H1 (cell line): ENCODE measurements at regions not wholly inside any gene's neighbourhood (a gene's known extent, or its start where the extent isn't known, plus 50 kb on each side); places are given as distances from the start of the nearest gene placed in this dataset.

Experiments
- CTCF ChIA-PET: fragments of 300-600 bp; sonication (Branson Sonifier 250); formaldehyde crosslinking; loops from one replicate; lab custom pipeline; 2021; ENCODE audit not compliant: partially characterized antibody; lab: Charles Lee
- POLR2A ChIA-PET: fragments of 300-600 bp; sonication (Branson Sonifier 250); formaldehyde crosslinking; loops from one replicate; lab custom pipeline; 2021; ENCODE audit warnings: inconsistent platforms; ENCODE audit not compliant: partially characterized antibody; lab: Charles Lee
- DNase-seq, 2 experiments: peaks; one replicate each; pipeline versions ENCODE4 v3.0.0 to v3.0.0-alpha.2; 2010 to 2022; ENCODE audit warnings: low spot score in 2 of 2, low read depth in 1 of 2, mixed read lengths in 1 of 2
- FAIRE-seq: peaks from 2 replicates; lab custom pipeline; 2011; peaks lifted over from hg19 to GRCh38; lab: Jason Lieb, UNC
- H2AFZ ChIP-seq: 2 replicates; pipeline ENCODE4 v1.8.1; 2012; ENCODE audit warnings: low read length, inconsistent platforms
- H2AK5ac ChIP-seq: 2 replicates; pipeline ENCODE4 v1.6.1; 2013; ENCODE audit warnings: low read depth, low read length
- H2BK120ac ChIP-seq: replicated peaks from 2 replicates; pipeline ENCODE3; 2013; ENCODE audit warnings: low read depth, low read length, inconsistent platforms
- H2BK12ac ChIP-seq: 2 replicates; pipeline ENCODE4 v1.6.1; 2013; ENCODE audit warnings: low read depth, low read length
- H2BK15ac ChIP-seq: 2 replicates; pipeline ENCODE4 v1.6.1; 2013; ENCODE audit warnings: low read length
- H2BK20ac ChIP-seq: 2 replicates; pipeline ENCODE4 v1.6.1; 2013; ENCODE audit warnings: low read length
- H2BK5ac ChIP-seq: 2 replicates; pipeline ENCODE4 v1.6.1; 2013; ENCODE audit warnings: low read depth, low read length
- H3K14ac ChIP-seq: 2 replicates; pipeline ENCODE4 v1.6.1; 2013; ENCODE audit warnings: inconsistent platforms; ENCODE audit not compliant: insufficient read length
- H3K18ac ChIP-seq: 2 replicates; pipeline ENCODE4 v1.6.1; 2013; ENCODE audit warnings: low read length; ENCODE audit errors: extremely low read depth
- H3K23ac ChIP-seq: 2 replicates; pipeline ENCODE4 v1.6.1; 2013; ENCODE audit warnings: inconsistent platforms; ENCODE audit not compliant: insufficient read length
- H3K23me2 ChIP-seq: 2 replicates; pipeline ENCODE4 v1.6.1; 2013; ENCODE audit warnings: low read depth, low read length
- H3K27ac ChIP-seq: 2 replicates; pipeline ENCODE4 v1.6.1; 2011; ENCODE audit warnings: low read depth, low read length, inconsistent platforms
- H3K27me3 ChIP-seq, 4 experiments: replicated peaks in 1 of 4; 1 replicate in 1 of 4; 2 replicates in 3 of 4; pipeline versions ENCODE4 v1.6.1 to v1.8.1; 2011 to 2013; ENCODE audit warnings: low read length in 3 of 4, mild to moderate bottlenecking in 3 of 4, inconsistent platforms in 2 of 4, mixed read lengths in 2 of 4, moderate library complexity in 1 of 4; ENCODE audit not compliant: control insufficient read depth in 3 of 4, insufficient read depth in 3 of 4; ENCODE audit errors: extremely low read depth in 1 of 4
- H3K36me3 ChIP-seq, 4 experiments: 2 replicates each; pipeline versions ENCODE4 v1.6.1 to v1.8.1; 2011 to 2013; ENCODE audit warnings: mild to moderate bottlenecking in 4 of 4, low read length in 3 of 4, moderate library complexity in 2 of 4, control low read depth in 1 of 4, inconsistent platforms in 1 of 4; ENCODE audit not compliant: insufficient read depth in 4 of 4, control insufficient read depth in 2 of 4
- H3K4ac ChIP-seq: replicated peaks from 2 replicates; pipeline ENCODE3; 2013; ENCODE audit warnings: low read length, low read depth, mixed read lengths, inconsistent platforms; ENCODE audit not compliant: insufficient read length
- H3K4me1 ChIP-seq, 4 experiments: replicated peaks in 1 of 4; 1 replicate in 1 of 4; 2 replicates in 3 of 4; pipeline versions ENCODE4 v1.6.1 to v1.8.1; 2011 to 2013; ENCODE audit warnings: low read length in 3 of 4, inconsistent platforms in 2 of 4, mixed read lengths in 1 of 4; ENCODE audit not compliant: insufficient read depth in 4 of 4, control insufficient read depth in 3 of 4
- H3K4me2 ChIP-seq, 2 experiments: 2 replicates each; pipeline versions ENCODE4 v1.6.1 to v1.8.1; 2011 to 2013; ENCODE audit warnings: low read depth in 2 of 2, low read length in 2 of 2, control low read depth in 1 of 2, inconsistent platforms in 1 of 2, mild to moderate bottlenecking in 1 of 2; ENCODE audit not compliant: insufficient read depth in 1 of 2
- H3K4me3 ChIP-seq, 4 experiments: fragments of 200-600, 300-600 bp in 1 of 4; sonication (generic), shearing (Covaris generic), sonication (Bioruptor Twin) in 1 of 4; 2 replicates each; pipeline versions ENCODE4 v1.5.1 to v1.8.1; 2011 to 2016; ENCODE audit warnings: low read length in 4 of 4, low read depth in 3 of 4, control low read depth in 2 of 4, inconsistent platforms in 2 of 4, mild to moderate bottlenecking in 2 of 4, mixed read lengths in 1 of 4, moderate library complexity in 1 of 4; ENCODE audit not compliant: insufficient read depth in 2 of 4; ENCODE audit errors: extremely low read depth in 1 of 4
- H3K56ac ChIP-seq: replicated peaks from 2 replicates; pipeline ENCODE3; 2013; ENCODE audit warnings: low read depth, mild to moderate bottlenecking, mixed read lengths, low read length, inconsistent platforms; ENCODE audit not compliant: insufficient read length
- H3K79me1 ChIP-seq: 2 replicates; pipeline ENCODE4 v1.6.1; 2013; ENCODE audit warnings: low read depth, low read length, control low read depth
- H3K79me2 ChIP-seq, 2 experiments: 2 replicates each; pipeline versions ENCODE4 v1.6.1 to v1.8.1; 2012 to 2013; ENCODE audit warnings: low read length in 2 of 2, mild to moderate bottlenecking in 2 of 2, inconsistent platforms in 1 of 2; ENCODE audit not compliant: insufficient read depth in 2 of 2, control insufficient read depth in 1 of 2
- H3K9ac ChIP-seq, 4 experiments: replicated peaks in 1 of 4; 1 replicate in 1 of 4; 2 replicates in 3 of 4; pipeline versions ENCODE4 v1.6.1 to v1.8.1; 2011 to 2013; ENCODE audit warnings: low read depth in 3 of 4, low read length in 3 of 4, control low read depth in 2 of 4, mild to moderate bottlenecking in 2 of 4, moderate library complexity in 2 of 4, inconsistent platforms in 1 of 4; ENCODE audit errors: extremely low read depth in 1 of 4
- H3K9me3 ChIP-seq, 2 experiments: 2 replicates each; pipeline versions ENCODE4 v1.6.1 to v1.8.1; 2012 to 2013; ENCODE audit warnings: mild to moderate bottlenecking in 2 of 2, moderate library complexity in 2 of 2, control low read depth in 1 of 2, inconsistent platforms in 1 of 2, low read depth in 1 of 2, low read length in 1 of 2, mixed read lengths in 1 of 2; ENCODE audit not compliant: insufficient read depth in 2 of 2
- H4K20me1 ChIP-seq, 2 experiments: replicated peaks in 1 of 2; 2 replicates each; pipeline versions ENCODE3 to v1.8.1; 2011 to 2013; ENCODE audit warnings: inconsistent platforms in 2 of 2, low read length in 2 of 2, mild to moderate bottlenecking in 1 of 2; ENCODE audit not compliant: insufficient read depth in 2 of 2, control insufficient read depth in 1 of 2
- H4K5ac ChIP-seq: 2 replicates; pipeline ENCODE4 v1.6.1; 2013; ENCODE audit warnings: low read length, low read depth, mixed read lengths, inconsistent platforms; ENCODE audit not compliant: insufficient read length
- H4K8ac ChIP-seq: 2 replicates; pipeline ENCODE4 v1.8.0; 2013; ENCODE audit warnings: mild to moderate bottlenecking, moderate library complexity, low read length, inconsistent platforms; ENCODE audit not compliant: insufficient read depth; ENCODE audit errors: extremely low read depth
- H4K91ac ChIP-seq: replicated peaks from 2 replicates; pipeline ENCODE3; 2013; ENCODE audit warnings: low read length, mixed read lengths, inconsistent platforms; ENCODE audit not compliant: insufficient read length
- BACH1 ChIP-seq: IDR thresholded peaks from 2 replicates; pipeline ENCODE4 v1.6.1; 2012; ENCODE audit warnings: low read length, improper control_type of control experiment
- CEBPB ChIP-seq: IDR thresholded peaks from 2 replicates; pipeline ENCODE4 v1.6.1; 2012; ENCODE audit warnings: low read depth, low read length
- CHD2 ChIP-seq: IDR thresholded peaks from 2 replicates; pipeline ENCODE4 v1.6.1; 2012; ENCODE audit warnings: low read length, improper control_type of control experiment
- CREB1 ChIP-seq: IDR thresholded peaks from 2 replicates; pipeline ENCODE4 v1.6.1; 2012; ENCODE audit warnings: inconsistent platforms
- CTBP2 ChIP-seq: IDR thresholded peaks from 2 replicates; pipeline ENCODE4 v1.7.0; 2011; ENCODE audit warnings: borderline replicate concordance, mild to moderate bottlenecking, moderate library complexity, mixed read lengths, low read length; ENCODE audit not compliant: insufficient read depth, insufficient read length
- GABPA ChIP-seq: IDR thresholded peaks from 2 replicates; pipeline ENCODE4 v1.6.1; 2011; ENCODE audit warnings: mild to moderate bottlenecking, low read length, moderate library complexity, borderline replicate concordance; ENCODE audit not compliant: insufficient read depth
- NRF1 ChIP-seq: IDR thresholded peaks from 2 replicates; pipeline ENCODE4 v1.6.1; 2011; ENCODE audit warnings: mild to moderate bottlenecking, low read depth, low read length, improper control_type of control experiment
- RBBP5 ChIP-seq: IDR thresholded peaks from 2 replicates; pipeline ENCODE4 v1.7.1; 2012; ENCODE audit warnings: low read depth, mild to moderate bottlenecking, inconsistent platforms, low read length, moderate library complexity, borderline replicate concordance
- RFX5 ChIP-seq: IDR thresholded peaks from 2 replicates; pipeline ENCODE4 v1.6.1; 2011; ENCODE audit warnings: low read depth, low read length, improper control_type of control experiment, borderline replicate concordance
- SIX5 ChIP-seq: IDR thresholded peaks from 2 replicates; pipeline ENCODE4 v1.6.1; 2011; ENCODE audit warnings: mild to moderate bottlenecking, low read depth, low read length
- SP4 ChIP-seq: IDR thresholded peaks from 2 replicates; pipeline ENCODE4 v1.6.1; 2012; ENCODE audit warnings: low read length, inconsistent platforms
- SUZ12 ChIP-seq: fragments of 200-600 bp; sonication (generic); IDR thresholded peaks from 2 replicates; pipeline ENCODE4 v1.6.1; 2012; ENCODE audit warnings: mild to moderate bottlenecking, inconsistent platforms, low read length, moderate library complexity, mixed read lengths
- USF2 ChIP-seq: IDR thresholded peaks from 2 replicates; pipeline ENCODE4 v1.6.1; 2011; ENCODE audit warnings: low read length, improper control_type of control experiment
- YY1 ChIP-seq: IDR thresholded peaks from 2 replicates; pipeline ENCODE4 v1.6.1; 2011; ENCODE audit warnings: low read depth, mild to moderate bottlenecking, low read length
- WGBS, 2 experiments: shearing (Covaris generic) in 1 of 2; methylation state at CpG; one replicate each; pipeline versions ENCODE4 v1.1.6 to v1.1.7; 2013 to 2015; ENCODE audit warnings: low lambda C conversion rate in 2 of 2, mixed read lengths in 2 of 2, inconsistent platforms in 1 of 2, low coverage in 1 of 2, missing lambda C conversion rate in 1 of 2; ENCODE audit not compliant: insufficient replicate concordance in 2 of 2, insufficient coverage in 1 of 2, insufficient read length in 1 of 2; ENCODE audit errors: extremely low coverage in 1 of 2, missing lambda C conversion rate in 1 of 2; 5-methylcytosine and 5-hydroxymethylcytosine counted together

GRCh38 chr9:16319646-16320045, 550.8 kb downstream of the BNC2 start:
- Histone ChIP-seq H4K8ac (no peak overlapping the region), H2BK5ac (no peak overlapping the region), H2BK20ac (no peak overlapping the region), H3K4me2 (no peak overlapping the region), H3K4me3 (no peak overlapping the region), H3K4me1 (peaks cover 0 to under 1% (median 0%) of the 10 kb centered on the region in 4 experiments; a peak in 1 of 7 replicates), H3K56ac (no peak overlapping the region), H3K9me3 (no peaks in the 10 kb centered on the region), H2AFZ (no peak overlapping the region), H2AK5ac (no peak overlapping the region), H3K9ac (no peak overlapping the region), H2BK12ac (no peak overlapping the region), H3K4ac (no peak overlapping the region), H2BK120ac (no peak overlapping the region), H4K5ac (no peak overlapping the region), H3K14ac (no peak overlapping the region), H3K23ac (no peak overlapping the region), H4K91ac (no peak overlapping the region), H3K79me2 (no peaks in the 10 kb centered on the region), H3K79me1 (no peaks in the 10 kb centered on the region), H3K27ac (no peak overlapping the region), H2BK15ac (no peak overlapping the region), H4K20me1 (no peaks in the 10 kb centered on the region), H3K27me3 (no peaks in the 10 kb centered on the region), H3K18ac (no peak overlapping the region), H3K23me2 (no peaks in the 10 kb centered on the region; the same call in 1 of the 2 replicates), H3K36me3 (no peaks in the 10 kb centered on the region)
- POLR2A ChIA-PET: no interaction called here
- FAIRE-seq (no peak), DNase-seq (no peak)
- WGBS, 2 experiments: 100% methylated on average over 2 of the region's 3 CpGs; no CpG with 5 or more reads in 1 of the 2 experiments
- CTCF ChIA-PET: interaction anchor here (0.8 to 2.1 kb wide), 3 partner anchors 9 to 21 kb away, joined by 3 to 6 read pairs (median 4); no protein-coding TSS in a partner anchor
- TF ChIP-seq USF2: no peak
- TF ChIP-seq CREB1: no peak
- no peak for TF ChIP-seq CHD2
- no peak for TF ChIP-seq BACH1
- TF ChIP-seq RBBP5: no peak
- no peak for TF ChIP-seq CEBPB
- TF ChIP-seq RFX5: no peak
- TF ChIP-seq SIX5: no peak
- no peak for TF ChIP-seq SP4
- TF ChIP-seq GABPA: no peak
- TF ChIP-seq SUZ12: no peak
- TF ChIP-seq CTBP2: no peak
- no peak for TF ChIP-seq NRF1
- TF ChIP-seq YY1: no peak
